Stimulated activated CD4-positive, alpha-beta T cell treated with anti-CD3 and anti-CD28 coated beads, TNF-alpha, amount 100 ng/mL, for 1 hour (primary cell): ENCODE measurements at regions not wholly inside any gene's neighbourhood (a gene's known extent, or its start where the extent isn't known, plus 50 kb on each side); places are given as distances from the start of the nearest gene placed in this dataset.

Experiments used
- DNase-seq, 3 donors: peaks; one replicate each; pipeline ENCODE4 v3.0.0-alpha.2; 2020; ENCODE audit warnings: low read depth in 3 of 3, low spot score in 1 of 3

GRCh38 chr12:66960006-66960405 lies 281.1 kb upstream of the GRIP1 start:
- no peak for DNase-seq

GRCh38 chr12:66960704-66961690 lies 282.1 kb upstream of the GRIP1 start:
- no peak for DNase-seq

- no peak for DNase-seq
Observed at GRCh38 chr12:66962290-66962689, 283.4 kb upstream of the GRIP1 start.

- DNase-seq, result no peak
Observed at GRCh38 chr12:66963901-66964300, 285.0 kb upstream of the GRIP1 start.

GRCh38 chr12:66964629-66965028 lies 285.8 kb upstream of the GRIP1 start:
- DNase-seq, result peak in 1 of 3 donors; percentile 26

- DNase-seq, result no peak
Observed at GRCh38 chr12:66965621-66966020, 286.7 kb upstream of the GRIP1 start.

- DNase-seq, result no peak
Observed at GRCh38 chr12:66971816-66972215, 292.9 kb upstream of the GRIP1 start.

GRCh38 chr12:66976526-66976925 lies 292.6 kb upstream of the CAND1 start:
- DNase-seq, result no peak

- DNase-seq, result no peak
Observed at GRCh38 chr12:66978802-66979201, 290.4 kb upstream of the CAND1 start.

GRCh38 chr12:66979251-66979650 lies 289.9 kb upstream of the CAND1 start:
- DNase-seq, result no peak

GRCh38 chr12:66984077-66984476 lies 285.1 kb upstream of the CAND1 start:
- no peak for DNase-seq

GRCh38 chr12:66984962-66985361 lies 284.2 kb upstream of the CAND1 start:
- DNase-seq, result no peak

- DNase-seq, result no peak
Observed at GRCh38 chr12:66999141-66999540, 270.0 kb upstream of the CAND1 start.

GRCh38 chr12:67001251-67001650 lies 267.9 kb upstream of the CAND1 start:
- DNase-seq, result no peak

- no peak for DNase-seq
Observed at GRCh38 chr12:67002720-67003119, 266.4 kb upstream of the CAND1 start.

- DNase-seq, result no peak
Observed at GRCh38 chr12:67006610-67007009, 262.5 kb upstream of the CAND1 start.

GRCh38 chr12:67014642-67015041 lies 254.5 kb upstream of the CAND1 start:
- DNase-seq, result no peak

- DNase-seq, result no peak
Observed at GRCh38 chr12:67018105-67018504, 251.1 kb upstream of the CAND1 start.

GRCh38 chr12:67019070-67019469 lies 250.1 kb upstream of the CAND1 start:
- DNase-seq, result no peak

GRCh38 chr12:67025543-67026114 lies 243.5 kb upstream of the CAND1 start:
- peak in 2 of 3 donors; percentile 6 to 34 for DNase-seq

- DNase-seq, result no peak
Observed at GRCh38 chr12:67026487-67027246, 242.5 kb upstream of the CAND1 start.

- DNase-seq, result no peak
Observed at GRCh38 chr12:67028529-67028928, 240.6 kb upstream of the CAND1 start.
